ENCODE measurements at regions not wholly inside any gene's neighbourhood (a gene's known extent, or its start where the extent isn't known, plus 50 kb on each side); places are given as distances from the start of the nearest gene placed in this dataset.

- DNase-seq, result peak; percentile 23
Observed at GRCh38 chr7:85630904-85631600, 444.2 kb upstream of the SEMA3D start.

GRCh38 chr7:85627791-85628586 is 441.1 kb upstream of the SEMA3D start:
- DNase-seq, result no peak

DNA sequence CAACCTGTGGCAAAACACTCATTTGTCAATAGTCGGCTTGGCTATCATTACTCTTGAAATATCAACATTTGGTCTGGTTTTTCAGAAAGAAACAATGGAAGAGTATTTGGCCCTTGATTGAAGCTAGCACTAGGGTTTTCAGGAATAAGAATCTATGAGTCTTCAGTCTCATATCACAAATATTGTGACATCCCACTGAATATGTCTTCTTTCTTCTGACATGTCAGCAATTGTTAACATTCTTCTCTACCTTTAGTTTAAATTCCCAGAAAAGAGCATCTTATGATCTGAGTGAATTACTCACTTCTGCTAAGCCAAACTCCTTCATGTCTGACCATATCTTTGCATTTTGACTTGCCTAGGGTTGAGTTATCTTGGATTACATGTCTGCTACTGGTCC is 435.2 kb upstream of the SEMA3D start:
- DNase-seq, result no peak

DNA sequence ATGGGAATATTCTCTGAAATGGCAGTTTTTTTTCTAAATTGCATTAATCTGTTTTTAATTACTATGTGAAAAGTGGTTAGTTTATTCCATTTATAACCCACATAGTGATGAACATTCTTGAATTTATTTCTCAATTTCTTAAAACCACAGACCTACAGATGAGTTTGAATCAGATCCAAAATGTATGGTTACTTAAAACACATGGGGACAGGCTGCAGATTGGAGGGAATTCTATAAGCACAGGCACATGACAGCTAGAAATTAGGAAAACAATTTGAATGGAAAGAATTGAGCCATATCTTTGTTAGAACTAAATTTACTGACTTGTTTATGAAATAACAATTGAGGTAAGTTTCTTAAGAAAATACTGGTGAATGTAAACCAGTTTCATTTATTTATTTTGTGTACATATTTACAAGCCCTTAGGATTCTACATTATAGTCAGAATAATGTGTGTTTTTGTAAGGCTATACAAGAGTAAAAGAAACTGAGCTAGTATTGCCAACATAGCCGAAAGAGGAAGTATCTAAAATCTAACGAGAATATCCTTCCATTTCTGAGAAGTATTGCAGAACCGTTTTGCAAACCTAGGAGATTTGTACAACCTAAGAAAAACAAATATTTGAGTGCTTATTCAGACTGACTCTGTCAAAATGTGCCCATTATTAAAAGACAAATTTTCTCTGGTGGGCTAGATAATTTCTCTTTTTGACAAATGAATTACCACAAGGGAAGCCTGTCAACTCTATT is 434.3 kb upstream of the SEMA3D start:
- DNase-seq, result no peak

GRCh38 chr7:85619236-85619635 is 432.4 kb upstream of the SEMA3D start:
- DNase-seq, result no peak

GRCh38 chr7:85614684-85615083 is 427.8 kb upstream of the SEMA3D start:
- no peak for DNase-seq

- no peak for DNase-seq
Observed at GRCh38 chr7:85612514-85612913, 425.7 kb upstream of the SEMA3D start.

GRCh38 chr7:85608804-85609203 is 421.9 kb upstream of the SEMA3D start:
- no peak for DNase-seq

DNA sequence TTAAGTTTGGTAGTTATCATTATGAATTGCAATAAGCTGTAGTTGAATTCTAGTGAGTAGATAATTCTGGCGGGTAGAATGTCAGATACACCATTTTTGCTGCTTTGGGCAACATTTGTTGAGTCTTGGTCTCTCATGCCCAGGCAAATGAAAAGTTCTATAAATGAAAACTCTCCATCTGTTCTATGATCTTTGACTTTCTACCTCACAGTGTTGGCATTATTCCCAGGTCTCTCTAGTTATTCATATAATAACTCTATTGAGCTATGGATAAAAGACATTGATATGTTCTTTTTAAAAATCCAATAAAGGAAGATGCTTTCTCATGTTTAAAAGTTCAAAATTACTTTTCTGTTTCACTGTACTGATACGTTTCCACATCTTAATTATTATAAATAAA is 415.3 kb upstream of the SEMA3D start:
- DNase-seq, result no peak

DNA sequence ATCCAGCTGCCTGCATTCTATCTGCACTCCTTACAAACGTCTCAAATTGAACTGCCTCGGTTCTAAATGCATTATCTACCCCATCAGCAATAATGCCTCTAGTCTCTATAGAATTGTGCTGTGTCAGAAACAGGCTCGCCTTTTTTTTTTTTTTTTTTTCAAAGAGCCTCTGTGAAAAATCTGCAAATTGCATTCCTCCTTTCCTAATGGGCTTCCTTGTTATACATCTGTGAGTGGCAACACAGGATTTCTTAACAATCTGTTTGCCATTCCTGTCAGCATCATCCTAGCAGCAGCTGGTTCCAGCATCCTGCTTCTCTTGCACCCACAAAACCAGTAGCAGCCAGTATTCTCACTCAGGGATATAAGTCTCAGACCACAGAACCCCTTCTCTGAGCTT is 413.5 kb upstream of the SEMA3D start:
- no peak for DNase-seq

GRCh38 chr7:85596827-85597226 is 410.0 kb upstream of the SEMA3D start:
- DNase-seq, result no peak

DNA sequence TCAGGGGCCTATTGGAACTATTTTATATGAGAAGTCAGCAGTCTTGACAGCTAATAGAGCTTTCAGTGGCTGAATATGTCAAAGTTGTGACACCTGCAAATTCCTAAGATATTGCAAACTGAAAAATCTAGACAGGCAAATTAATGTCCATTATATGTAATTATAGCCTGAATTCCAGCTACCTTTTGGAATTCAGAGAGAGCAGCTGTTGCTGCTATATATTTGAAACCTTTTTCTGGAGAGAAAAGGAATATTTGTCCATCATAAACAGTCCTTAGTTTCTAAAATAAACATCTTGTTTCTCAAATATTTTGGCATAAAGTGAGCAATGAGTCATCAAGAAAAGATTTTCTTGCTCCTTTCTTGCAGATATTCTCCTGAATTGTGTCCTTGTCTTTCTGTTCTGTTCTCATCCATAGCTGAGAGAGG is 408.9 kb upstream of the SEMA3D start:
- no peak for DNase-seq

GRCh38 chr7:85593355-85593754 is 406.5 kb upstream of the SEMA3D start:
- no peak for DNase-seq

GRCh38 chr7:85587785-85588184 is 400.9 kb upstream of the SEMA3D start:
- DNase-seq, result no peak

DNA sequence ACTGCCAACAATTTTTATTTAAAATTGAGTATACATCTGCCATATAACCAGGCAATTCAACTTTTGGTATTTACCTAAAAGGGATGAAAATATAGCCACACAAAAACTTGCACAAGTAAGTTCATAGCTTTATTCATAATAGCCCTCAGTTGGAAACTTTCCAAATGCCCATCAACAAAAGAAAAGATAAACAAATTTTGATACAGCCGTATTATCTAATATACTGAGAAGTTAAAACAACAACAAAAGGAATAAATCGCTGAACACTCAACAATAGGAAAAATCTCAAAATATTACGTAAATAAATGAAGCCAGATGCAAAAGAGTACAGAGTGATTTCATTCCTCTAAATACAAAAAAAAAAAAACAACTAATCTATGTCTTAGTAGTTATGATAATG is 399.2 kb upstream of the SEMA3D start:
- no peak for DNase-seq

DNA sequence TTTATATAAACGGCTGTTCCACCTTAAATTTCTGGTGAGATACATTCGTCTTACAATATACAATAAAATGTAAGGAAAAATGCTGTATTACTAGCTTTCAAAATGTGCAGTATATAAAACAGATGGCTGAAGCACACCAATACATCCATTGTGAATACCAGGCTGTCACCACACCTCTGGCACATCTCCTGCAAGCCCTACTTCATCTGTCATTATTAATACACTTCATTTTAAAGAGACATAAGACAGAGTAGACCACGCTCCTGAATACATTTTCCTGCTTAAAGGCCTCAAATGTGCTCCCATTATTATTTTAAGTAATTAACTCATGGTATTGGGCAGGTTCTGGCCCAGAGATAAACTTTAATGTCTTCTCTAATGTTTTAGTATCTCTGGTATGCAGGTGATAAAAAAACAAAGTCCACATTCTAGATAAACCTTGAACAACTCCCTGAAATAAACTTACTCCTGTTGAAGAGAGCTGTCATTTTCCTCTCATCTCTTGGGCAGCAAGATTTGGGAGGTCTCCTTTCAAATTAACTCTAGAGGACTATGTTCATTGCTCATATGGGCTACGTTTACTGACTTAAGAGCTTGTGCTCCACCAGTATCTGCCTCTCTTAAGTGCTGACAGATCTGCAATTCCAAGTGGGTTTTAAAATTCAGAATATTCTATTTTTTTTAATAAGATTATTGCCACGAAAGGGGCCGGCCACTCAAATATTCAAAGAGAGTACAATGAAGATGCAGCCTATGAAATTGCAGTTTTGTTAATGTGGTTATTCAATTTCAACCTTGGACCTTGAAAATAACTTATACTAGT is 396.5 kb upstream of the SEMA3D start:
- no peak for DNase-seq

GRCh38 chr7:85573844-85574243 is 387.0 kb upstream of the SEMA3D start:
- DNase-seq, result no peak

DNA sequence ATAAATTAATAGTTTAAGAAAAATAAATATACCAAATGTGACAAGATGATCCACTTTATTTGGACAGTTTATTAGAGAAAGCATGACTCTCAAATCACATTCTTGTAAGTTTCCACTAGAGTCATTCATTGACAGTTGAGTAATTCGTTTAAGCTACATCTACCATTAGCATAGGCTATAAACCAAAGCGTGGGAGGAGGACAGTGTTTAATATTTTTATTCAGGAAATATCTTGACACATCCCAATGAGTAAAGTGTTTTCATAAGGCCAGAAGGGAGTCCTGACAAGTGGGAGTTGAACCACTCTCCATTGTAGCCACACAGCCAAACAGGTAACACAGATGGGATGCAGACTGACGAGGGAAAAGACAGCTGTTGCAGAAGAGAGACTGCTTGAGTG is 386.5 kb upstream of the SEMA3D start:
- DNase-seq, result no peak

DNA sequence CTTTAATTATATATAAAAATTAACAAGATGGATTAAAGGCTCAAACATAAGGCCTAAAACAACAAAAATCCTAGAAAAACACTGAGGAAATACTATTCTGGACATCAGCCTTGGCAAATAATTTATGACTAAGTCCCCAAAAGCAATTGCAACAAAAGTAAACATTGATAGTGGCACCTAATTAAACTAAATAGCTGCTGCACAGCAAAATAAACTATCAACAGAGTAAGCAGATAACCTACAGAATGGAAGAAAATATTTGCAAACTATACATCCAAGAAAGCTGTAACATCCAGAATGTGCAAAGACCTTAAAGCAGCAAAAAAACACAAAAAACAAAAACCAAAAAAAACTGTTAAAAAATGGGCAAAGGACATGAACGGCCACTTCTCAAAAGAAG is 384.0 kb upstream of the SEMA3D start:
- no peak for DNase-seq

GRCh38 chr7:85567983-85568382 is 381.1 kb upstream of the SEMA3D start:
- no peak for DNase-seq

- DNase-seq, result no peak
Observed at GRCh38 chr7:85566095-85566794, 379.4 kb upstream of the SEMA3D start.

GRCh38 chr7:85565276-85565675 is 378.4 kb upstream of the SEMA3D start:
- no peak for DNase-seq

All from NCI-H510A (cell line).